CD4-positive, alpha-beta T cell treated with Interleukin-15 for 4 hours (primary cell): ENCODE measurements at regions not wholly inside any gene's neighbourhood (a gene's known extent, or its start where the extent isn't known, plus 50 kb on each side); places are given as distances from the start of the nearest gene placed in this dataset.

Experiments
- DNase-seq: peaks from one replicate; pipeline ENCODE4 v3.0.0-alpha.2; 2020; ENCODE audit warnings: low spot score

DNA sequence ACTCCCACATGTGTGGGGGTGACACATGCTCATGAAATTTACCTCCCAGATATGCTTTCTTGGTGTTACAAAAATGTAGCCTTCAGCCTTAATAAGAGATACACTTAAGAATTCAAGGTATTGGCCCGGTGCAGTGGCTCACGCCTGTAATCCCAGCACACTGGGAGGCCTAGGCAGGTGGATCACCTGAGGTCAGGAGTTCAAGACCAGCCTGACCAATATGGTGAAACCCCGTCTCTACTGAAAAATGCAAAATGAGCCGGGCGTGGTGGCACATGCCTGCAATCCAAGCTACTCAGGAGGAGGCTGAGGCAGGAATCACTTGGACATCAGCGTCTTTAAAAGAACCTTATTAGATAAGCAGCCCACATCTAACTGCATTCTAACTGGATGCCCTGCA, 614.3 kb upstream of the CDH4 start:
- no peak for DNase-seq

DNA sequence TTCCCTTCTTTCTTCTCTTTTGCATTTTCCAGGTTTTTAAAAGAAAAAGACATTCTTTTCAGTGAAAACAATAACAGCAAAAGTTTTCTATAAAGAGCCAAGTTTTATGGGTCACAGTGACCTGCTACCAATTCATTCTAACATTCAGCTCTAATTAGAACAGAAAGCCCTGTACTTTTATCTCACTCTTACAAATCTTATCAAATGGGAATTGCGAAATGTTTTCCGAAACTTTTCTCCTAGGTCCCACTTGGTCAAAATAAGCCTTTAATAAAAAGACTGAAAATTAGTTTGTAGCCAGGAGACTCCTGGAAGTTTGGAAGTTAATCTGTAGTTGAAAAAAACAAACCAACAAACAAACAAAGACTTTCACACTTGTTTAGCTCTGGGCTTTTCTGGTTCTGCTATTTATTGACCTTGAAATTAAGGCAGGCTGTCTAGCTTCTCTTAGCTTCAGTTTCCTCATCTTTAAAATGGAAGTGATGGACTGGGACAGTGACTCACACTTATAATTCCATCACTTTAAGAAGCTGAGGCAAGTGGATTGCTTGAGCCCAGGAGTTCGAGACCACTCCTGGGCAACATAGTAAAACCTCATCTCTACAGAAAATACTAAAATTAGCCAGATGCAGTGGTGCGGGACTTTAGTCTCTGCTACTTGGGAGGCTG, 613.5 kb upstream of the CDH4 start:
- DNase-seq = no peak

DNA sequence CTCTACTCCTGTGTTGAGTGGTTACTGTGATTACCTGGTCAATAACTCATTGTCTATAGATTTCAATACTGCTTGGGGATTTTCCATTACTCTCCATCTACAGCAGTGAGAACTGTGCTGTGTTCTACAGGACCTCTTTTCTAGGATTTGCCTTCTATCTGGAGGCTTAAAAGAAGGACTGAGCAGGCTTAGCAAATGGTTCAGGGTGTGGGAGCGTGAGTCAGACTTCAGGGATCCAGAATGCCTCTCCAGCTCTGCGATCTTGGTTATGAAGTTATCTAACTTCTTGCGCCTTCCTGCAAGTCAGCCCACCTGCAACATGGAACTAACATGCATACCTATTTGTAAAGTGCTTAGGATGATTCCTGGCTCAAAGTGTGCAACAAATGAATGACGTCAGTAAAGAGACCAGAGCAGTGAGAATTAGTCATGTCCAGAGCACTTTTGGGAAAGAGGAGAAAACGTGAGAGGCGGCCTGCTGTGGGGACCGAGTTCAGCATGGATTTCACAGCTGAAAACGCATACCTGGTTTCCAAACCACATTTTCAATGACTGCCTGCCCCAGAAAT, 610.1 kb upstream of the CDH4 start:
- no peak for DNase-seq

DNA sequence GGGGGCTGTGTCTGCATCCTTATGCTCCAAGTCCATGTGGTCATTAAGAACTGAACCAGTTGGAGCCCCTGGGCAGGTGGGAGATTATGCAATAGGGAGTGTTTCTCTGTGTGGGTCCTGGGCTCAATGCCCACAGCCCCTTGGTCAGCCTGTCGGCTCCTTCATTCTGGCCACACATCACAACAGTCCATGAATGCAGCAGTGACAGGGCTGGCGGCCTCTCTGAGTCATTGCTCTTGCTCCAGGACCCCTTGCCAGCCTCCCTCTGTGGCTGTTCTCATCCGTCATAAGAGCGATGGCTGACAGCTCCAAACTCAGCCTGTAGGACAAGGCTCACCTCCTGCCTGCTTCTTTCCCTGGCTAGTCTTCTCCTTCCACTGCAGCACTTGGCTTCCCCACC, 609.5 kb upstream of the CDH4 start:
- no peak for DNase-seq

DNA sequence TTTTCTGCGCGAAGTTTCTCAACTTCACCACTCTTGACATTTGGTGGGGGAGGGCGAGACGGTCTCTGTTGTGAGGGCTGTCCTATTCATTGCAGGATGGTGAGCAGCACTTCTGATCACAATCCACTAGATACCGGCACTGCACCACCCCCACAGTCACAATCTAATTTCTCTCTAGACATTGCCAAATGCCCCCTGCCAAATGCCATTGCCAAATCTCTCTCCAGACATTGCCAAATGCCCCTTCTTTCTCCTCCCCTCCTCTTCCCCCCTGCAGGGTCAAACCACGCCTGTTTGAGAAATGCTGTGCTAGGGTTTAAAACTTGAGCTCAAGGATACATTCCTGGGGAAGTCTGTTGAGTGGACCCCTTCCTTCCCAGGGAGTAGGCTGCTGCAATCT, 603.5 kb upstream of the CDH4 start:
- DNase-seq = no peak

DNA sequence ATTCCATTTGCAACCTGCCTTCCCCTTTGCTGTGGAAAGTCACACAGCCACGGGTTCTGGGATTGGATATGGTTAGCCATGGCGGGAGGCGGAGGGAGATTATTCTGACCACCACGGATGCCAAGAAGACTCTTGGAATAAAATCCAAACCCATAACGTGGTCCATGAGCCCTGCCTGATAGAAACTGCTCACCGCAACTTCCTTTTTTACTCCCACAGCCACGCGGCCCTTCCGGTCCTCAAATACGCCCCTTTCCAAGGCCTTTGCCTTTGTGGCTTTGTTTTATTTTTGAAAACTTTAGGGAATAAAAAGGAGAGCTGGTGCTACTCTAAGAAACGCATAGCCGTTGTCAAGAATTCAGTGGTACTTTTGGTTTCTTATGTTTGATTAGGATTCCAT, 602.5 kb upstream of the CDH4 start:
- DNase-seq = no peak

DNA sequence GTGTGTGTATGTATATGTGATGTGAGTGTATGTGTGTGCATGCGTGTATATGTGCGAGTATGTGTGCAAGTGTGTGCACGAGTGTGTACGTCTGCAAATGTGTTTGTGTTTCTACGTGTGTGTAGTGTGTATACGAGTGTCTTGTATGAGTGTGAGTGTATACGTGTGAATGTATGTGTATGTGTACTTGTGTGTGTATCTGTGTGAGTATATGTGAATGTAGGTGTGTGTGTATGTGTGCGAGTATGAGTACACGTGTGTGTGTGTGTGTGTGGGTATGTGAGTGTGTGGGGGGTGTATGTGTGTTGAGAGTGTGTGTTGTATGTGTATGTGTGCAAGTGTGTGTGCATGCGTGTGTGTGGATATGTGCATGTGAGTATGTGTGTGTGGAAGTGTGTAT, 602.0 kb upstream of the CDH4 start:
- DNase-seq = no peak

DNA sequence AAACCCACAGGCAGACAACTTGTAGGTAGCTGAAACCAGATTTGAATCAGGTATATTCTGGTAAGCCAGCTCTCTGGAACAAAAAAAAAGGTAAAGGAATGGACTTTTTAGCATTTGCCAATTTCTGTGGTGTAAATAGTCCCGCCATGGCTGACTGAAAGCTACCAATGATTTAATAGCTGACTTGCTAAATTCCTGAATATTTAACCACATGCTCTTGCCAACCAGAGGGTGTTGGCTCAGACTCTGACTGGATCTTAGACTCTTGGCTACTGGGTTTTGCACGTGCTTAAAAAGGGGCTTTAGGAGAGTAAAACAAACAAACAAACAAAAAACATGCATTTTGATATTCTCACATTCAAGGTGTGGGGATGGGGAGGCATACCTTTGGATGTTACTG, 600.0 kb upstream of the CDH4 start:
- no peak for DNase-seq

DNA sequence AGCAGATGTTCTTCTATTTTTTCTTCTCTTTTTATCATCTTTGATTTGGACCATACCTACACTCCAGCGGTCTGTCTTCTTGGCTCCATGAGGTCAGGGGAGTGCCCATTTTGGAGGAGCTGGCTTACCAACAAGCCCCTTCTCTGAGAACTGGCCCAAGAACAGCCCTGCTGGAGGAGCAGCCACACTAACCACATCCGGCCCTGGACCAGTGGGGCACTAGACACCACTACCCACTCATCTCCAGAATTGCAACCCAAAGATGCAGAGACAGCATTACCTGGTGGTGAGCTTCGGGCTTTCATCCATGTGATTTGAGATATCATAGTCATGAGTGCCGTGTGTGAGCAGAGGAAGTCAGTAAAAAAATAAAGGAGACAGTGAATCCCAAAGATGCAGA, 599.4 kb upstream of the CDH4 start:
- DNase-seq = no peak

DNA sequence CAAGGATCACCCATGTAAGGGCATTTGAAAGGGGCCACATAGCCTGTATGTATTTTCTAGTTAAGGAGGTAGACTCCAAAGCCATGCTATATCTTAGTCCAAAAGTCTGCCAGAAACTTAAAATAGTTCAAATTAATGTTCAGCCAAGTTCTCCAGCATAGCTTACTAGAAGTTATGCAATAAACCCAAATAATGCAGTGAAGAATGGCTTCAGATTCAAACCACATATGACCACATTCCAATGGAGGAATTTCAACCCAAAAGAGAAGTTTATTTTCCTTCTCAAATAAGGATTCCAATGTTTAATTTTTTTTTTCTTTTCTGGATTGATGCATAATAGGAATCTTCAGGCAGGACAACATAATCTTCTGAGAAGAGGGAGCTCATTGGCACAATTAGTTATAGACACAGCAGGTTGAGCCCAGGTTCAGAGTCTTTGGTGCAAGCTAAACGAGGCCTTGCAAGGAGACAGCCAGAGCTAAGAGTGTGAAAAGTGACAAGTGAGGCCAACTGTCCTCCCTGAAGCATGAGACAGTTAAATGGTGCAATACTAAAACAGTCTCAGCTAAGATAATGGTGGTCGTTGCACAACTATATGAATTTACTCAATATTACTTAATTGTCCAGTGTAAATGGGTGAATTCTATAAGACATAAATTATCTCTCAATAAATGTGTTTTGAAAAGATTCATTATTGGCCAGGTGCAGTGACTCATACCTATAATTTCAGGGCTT, 598.8 kb upstream of the CDH4 start:
- no peak for DNase-seq

DNA sequence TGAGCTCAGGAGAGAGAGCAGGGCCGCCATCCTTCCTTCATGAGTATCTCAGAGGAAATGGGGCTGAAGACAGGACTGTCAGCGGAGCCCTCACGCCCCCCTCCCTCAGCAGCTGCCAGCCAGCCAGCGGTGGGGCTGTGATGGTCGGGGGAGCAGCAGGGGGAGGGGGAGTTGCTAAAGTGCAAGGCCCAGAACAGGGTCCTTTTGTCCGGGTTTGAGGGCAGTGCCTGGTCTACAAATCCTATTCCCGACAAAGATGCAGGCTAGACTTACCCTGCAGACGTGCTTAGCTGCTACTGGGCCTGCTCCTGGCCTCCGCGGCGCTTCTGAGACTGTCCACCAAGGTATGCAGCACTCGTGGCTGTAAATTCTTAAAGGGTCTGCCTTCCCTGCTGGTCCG, 593.4 kb upstream of the CDH4 start:
- no peak for DNase-seq

DNA sequence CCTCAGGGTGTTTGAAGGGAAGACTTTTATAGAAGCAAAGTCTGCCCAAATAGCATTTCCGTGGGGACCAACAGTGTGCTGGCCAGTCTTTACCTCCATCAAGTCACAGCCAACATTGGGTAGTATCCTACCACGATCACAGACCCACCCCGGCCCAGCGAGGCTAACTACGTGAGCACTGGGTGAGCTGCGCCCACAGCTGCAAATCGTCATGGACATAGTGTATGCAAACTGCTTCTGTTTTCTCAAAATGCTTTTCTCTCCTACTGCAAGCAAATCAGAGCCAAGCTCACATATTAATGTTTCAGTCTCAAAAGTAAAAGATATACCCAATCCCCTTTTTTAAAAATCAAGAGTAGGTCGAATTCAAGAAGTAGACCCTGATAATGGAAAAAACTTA, 592.8 kb upstream of the CDH4 start:
- DNase-seq = no peak

DNA sequence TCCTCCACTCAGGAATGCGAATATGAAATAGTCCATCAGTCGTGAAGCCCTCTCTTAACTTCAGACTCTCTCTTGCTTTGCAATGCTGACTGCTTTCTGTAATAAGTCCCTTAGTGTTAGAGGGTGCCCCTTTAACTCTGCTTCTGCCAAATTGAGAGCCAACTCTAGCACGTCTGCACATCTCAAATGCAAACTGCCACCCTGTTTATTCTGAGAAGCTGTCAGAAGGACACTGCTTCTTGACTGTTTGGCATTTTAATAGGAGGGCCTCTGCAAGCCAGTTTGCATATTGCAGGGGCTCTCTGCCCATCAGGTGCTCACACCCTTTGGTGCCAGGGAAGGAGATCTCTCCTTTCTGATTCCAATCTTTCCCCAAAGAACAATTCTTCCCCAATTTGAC, 589.8 kb upstream of the CDH4 start:
- no peak for DNase-seq

DNA sequence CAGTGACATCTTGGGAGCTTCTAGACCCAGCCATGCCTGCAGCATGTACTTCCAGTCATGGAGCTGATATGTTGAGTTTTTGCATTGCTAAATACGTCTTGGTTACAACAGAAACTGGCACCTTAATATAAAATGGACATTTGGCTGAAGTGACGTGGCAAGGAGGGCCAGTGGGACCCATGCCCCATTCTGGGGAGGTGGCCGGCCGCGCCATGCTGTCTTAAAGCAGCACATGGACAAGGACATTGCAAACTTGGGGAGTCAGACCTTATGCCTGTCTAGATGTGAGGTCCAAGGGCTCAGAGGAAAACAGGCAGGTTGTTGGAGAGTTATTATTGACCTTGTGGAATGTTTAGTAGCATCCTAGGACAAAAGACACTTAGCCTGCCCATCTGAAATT, 588.0 kb upstream of the CDH4 start:
- DNase-seq = no peak

DNA sequence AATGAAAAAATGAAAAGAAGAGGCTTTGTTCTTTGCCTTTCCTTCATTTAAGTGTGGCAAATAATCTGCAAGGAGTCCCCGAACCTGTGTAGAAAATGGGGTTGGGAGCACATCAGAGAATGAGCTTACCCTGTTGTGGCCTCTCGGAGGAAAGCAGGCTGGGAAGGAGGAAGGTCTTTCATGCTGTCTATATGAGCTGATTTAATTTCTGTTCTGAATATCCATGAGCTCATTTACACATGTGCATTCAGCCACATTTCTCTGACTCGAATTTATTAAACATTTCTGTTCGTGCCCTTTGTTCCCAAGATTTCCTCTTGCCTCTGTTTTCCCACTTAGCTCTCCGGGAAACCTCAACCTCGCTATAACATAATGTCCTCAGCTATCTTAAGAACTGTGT, 584.4 kb upstream of the CDH4 start:
- DNase-seq = no peak

DNA sequence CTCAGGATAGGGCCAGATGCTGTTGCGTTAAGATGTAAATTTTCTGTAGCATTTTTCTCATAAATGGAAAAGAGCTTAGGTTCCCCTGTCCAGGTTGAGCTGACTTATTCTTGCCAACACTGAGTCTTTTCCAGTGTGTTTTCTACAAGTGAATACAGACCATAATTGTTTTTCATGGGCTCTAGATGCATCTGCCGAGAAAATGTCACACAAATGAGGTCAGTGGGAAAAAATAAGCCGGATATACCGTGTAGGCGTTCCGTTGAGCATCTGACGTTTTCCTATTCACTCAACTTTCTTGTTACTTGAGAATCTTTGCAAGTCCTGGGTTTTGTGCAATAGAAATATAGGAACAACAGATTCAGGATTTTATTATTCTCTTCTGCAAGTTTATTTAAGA, 582.9 kb upstream of the CDH4 start:
- DNase-seq = no peak

DNA sequence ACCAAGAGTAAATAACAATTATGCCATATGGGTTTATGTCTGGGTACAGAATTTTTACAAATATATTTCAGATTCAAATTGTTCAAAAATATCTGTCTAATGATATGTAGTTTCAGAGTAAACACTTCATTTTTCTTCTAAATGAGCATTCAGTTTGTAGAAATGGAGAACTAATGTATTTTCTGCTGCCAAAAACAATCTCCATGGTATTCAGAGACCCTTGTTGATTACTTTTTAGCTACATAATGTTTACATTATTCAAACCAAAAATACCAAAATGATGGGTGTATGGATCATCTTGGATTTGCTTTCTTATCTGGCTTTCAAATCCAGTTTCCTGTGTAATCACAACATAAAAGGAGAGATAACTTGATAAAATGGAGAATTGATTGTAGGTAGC, 576.0 kb upstream of the CDH4 start:
- no peak for DNase-seq

DNA sequence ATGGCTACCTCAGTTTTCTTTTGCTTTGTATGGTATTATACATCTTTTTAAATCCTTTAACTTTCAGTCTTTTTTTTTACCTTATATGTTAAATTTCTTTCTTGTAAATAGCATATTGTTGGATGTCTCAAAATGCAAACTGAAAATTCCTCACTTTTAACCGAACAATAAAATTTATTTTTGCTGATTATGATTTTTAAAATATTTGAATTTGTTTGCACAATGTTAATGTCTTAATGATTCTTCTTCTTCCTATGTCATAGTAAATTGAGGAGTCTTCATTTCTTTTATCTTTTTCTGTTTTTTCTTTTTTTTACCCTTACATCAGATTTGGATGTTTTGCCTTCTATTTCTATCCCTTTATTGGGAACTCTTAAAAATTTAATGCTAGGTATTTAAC, 574.2 kb upstream of the CDH4 start:
- DNase-seq = no peak

DNA sequence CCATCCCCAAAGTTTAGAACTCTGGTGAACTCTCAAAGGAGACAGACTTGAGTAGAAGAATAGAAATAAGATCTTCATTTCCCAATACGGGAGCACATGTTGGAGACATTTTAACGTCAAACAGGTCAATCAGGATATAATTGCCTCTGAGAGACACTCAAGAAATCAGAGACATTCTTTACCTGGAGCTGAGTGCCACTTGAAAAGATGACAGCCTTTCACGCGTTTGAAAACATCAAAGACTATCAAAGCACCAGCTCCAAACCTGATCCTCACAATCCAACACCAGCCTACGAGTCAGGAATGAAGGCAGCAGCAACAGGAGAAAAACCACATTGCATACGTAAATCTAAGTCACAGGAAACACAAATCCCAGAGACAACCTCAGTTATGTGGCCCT, 571.5 kb upstream of the CDH4 start:
- no peak for DNase-seq

DNA sequence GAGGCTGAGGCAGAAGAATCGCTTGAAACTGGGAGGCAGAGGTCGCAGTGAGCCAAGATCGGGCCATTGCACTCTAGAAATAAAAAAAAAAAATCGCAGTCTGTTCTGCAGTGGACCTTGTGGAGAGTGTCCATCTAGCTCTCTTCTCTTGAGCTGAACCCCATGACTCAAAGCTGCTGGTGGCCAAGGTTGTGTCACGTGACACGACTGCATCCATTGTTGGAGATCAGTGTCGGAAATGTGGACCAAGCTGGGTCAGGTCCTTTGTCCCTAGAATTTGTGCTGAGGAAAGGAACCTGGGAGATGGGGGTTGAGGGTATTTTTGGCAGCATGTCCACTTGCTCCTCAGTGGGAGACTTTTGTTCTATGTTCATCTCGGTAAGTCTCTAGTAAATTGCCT, 564.8 kb upstream of the CDH4 start:
- no peak for DNase-seq

DNA sequence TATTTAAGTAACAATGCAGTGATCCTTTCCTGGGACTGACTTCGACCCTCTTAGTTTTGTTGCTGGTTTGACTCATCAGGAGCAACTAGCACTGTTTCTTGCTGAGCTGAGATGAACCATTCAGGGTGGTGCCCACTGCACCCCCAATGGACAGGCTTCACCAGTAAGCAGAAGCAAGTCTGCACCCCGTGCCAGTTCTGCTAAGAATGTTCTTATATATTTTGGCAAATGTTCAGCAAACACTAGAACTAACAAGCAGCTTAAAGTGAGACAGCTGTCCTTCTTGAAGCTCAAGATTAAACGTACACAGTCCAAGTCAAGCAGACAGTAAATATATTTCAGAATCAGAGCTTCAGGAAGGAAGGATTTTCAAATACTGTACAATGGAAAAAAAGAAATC, 561.3 kb upstream of the CDH4 start:
- DNase-seq = no peak

DNA sequence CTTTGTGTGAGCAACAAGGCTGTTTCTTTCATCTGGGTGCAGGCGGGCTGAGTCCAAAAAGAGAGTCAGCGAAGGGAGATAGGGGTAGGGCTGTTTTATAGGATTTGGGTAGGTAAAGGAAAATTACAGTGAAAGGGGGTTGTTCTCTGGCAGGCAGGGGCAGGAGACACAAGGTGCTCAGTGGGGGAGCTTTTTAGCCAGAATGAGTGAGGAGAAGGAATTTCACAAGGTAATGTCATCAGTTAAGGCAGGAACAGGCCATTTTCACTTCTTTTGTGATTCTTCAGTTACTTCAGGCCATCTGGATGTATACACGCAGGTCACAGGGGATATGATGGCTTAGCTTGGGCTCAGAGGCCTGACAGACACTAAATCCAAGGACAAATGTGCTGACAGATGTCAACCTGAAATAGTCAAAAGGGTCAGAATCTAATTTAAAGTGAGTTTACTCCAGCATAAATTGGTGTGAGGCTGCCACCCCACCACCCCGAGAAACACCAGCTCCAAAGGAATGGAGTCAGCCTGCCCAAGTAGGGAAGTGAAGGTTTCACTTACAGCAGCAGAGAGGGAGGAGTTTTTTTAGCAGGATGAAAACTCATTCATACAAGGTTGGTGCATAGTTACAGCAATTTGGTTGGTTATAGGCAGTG, 560.0 kb upstream of the CDH4 start:
- no peak for DNase-seq

DNA sequence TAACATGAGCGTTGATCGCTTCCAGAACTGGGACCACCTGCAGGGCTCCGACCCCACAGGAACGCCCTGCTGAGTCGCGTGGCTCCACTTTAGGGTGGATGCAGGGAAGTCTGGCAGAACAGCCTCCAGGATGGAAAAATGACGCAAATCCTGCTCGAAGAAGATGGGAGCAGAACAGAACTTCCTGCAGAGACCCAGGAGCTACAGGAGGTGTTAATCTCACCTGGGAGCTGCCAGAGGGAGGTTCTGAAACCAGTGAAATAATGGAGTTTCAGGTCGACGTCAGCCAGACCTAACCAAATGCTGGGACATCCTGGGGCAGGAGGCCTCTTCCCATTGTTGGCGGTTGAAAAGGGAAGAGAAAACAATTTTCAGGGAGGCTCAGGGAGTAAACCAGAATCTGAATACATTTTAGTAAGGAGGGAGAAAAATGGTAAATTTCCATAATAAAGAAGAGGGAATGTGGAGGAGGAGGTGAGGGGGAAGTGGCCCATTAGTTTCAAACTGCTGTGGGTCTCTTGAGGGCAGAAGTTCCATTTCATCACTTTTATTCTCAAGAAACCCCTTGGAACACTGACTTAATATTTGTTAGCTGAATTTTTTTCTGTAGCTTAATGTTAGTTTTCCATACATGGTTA, 558.4 kb upstream of the CDH4 start:
- no peak for DNase-seq
